Ovary (tissue), 3 donors: ENCODE measurements at regions not wholly inside any gene's neighbourhood (a gene's known extent, or its start where the extent isn't known, plus 50 kb on each side); places are given as distances from the start of the nearest gene placed in this dataset.
"Not testable (repeated sequence)": the region's sequence is repeated elsewhere in the genome, so short reads cannot be mapped to it uniquely, and the experiment has no call there.

Experiments used
- EP300 ChIP-seq: sonication (generic); formaldehyde crosslinking; IDR thresholded peaks from one replicate; pipeline ENCODE4 v1.6.1; 2017; ENCODE audit warnings: antibody characterized with exemption
- POLR2A ChIP-seq: fragments of 450-650 bp; IDR thresholded peaks from one replicate; pipeline ENCODE4 v1.6.1; 2017; ENCODE audit warnings: antibody characterized with exemption, mild to moderate bottlenecking, moderate library complexity
- TF ChIP-seq, protein P1 (sequence below), 3 donors: fragments of 450-650 bp in 2 of 3; fragments of 200-600 bp in 1 of 3; IDR thresholded peaks; one replicate each; pipeline versions ENCODE4 v1.5.1 to v1.8.0; 2016 to 2022; ENCODE audit warnings: antibody characterized with exemption in 3 of 3, mild to moderate bottlenecking in 1 of 3
- donor health status: DM: no; HTN: no; CAD: no.

DNA sequence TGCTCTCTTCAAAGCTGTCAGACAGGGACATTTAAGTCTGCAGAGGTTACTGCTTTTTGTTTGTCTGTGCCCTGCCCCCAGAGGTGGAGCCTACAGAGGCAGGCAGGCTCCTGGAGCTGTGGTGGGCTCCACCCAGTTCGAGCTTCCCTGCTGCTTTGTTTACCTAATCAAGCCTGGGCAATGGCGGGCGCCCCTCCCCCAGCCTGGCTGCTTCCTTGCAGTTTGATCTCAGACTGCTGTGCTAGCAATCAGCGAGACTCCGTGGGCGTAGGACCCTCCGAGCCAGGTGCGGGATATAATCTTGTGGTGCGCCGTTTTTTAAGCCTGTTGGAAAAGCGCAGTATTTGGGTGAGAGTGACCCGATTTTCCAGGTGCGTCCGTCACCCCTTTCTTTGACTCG is 148.3 kb upstream of the SEMA3D start:
- TF ChIP-seq, protein P1, sequence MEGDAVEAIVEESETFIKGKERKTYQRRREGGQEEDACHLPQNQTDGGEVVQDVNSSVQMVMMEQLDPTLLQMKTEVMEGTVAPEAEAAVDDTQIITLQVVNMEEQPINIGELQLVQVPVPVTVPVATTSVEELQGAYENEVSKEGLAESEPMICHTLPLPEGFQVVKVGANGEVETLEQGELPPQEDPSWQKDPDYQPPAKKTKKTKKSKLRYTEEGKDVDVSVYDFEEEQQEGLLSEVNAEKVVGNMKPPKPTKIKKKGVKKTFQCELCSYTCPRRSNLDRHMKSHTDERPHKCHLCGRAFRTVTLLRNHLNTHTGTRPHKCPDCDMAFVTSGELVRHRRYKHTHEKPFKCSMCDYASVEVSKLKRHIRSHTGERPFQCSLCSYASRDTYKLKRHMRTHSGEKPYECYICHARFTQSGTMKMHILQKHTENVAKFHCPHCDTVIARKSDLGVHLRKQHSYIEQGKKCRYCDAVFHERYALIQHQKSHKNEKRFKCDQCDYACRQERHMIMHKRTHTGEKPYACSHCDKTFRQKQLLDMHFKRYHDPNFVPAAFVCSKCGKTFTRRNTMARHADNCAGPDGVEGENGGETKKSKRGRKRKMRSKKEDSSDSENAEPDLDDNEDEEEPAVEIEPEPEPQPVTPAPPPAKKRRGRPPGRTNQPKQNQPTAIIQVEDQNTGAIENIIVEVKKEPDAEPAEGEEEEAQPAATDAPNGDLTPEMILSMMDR (IDR thresholded peaks at IDR 0.05), result not testable (repeated sequence)
- not testable (repeated sequence) for TF ChIP-seq POLR2A, EP300
